Cardiac septum (tissue), 1 donor: ENCODE measurements at regions not wholly inside any gene's neighbourhood (a gene's known extent, or its start where the extent isn't known, plus 50 kb on each side); places are given as distances from the start of the nearest gene placed in this dataset.
"Not testable (repeated sequence)": the region's sequence is repeated elsewhere in the genome, so short reads cannot be mapped to it uniquely, and the experiment has no call there.

Source experiments
- DNase-seq: peaks from one replicate; pipeline ENCODE4 v3.0.0-alpha.2; 2020; ENCODE audit warnings: low spot score
- intact Hi-C: fragments of 100-400 bp; cut with DNase I; formaldehyde crosslinking; loops from one replicate; pipeline ENCODE4 v1.14.0; 2022
- donor health status: DM: no; HTN: no; CAD: no.

DNA sequence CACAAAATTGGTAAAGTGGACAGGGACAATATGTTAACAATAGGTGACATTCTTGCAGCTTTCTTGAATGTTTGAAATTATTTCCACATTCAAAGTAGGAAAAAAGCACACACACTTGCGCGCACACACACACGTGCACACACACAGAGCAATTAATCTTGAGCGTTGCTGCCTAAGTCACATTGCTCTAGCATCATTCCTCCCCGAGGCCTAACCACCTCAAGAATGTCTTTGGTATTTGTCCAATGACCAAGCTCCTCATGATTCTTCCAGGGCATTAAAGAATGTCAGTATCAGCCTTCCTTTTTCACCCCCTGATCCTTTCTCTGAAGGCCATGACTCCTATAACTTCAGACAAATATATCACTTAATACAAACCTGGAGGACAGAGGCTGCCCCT is 198.1 kb downstream of the NPR3 start:
- no peak for DNase-seq
- intact Hi-C loops, result no loop called here

DNA sequence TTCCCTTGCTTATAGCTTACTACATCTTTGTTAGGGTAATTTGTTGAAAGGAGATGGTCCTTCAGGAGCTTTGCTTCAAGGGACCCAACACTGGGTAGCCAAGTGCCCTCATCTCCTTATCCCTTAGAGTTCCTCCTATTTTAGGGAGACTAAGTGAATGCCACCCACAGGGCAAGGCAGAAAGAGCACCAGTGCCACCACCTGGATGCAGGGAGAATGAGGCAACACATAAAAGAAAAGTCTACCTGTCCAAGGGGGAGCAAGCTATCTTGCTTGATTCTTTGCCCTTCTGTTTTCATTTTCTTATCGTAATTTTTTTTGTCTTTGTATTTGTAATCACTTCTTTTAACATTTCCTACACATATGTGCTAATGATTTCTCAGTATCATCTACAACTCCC is 205.5 kb downstream of the NPR3 start:
- no peak for DNase-seq
- intact Hi-C loops, result loop anchor here (5.0 kb wide), 1 partner anchor 209 kb away; no protein-coding TSS in a partner anchor

DNA sequence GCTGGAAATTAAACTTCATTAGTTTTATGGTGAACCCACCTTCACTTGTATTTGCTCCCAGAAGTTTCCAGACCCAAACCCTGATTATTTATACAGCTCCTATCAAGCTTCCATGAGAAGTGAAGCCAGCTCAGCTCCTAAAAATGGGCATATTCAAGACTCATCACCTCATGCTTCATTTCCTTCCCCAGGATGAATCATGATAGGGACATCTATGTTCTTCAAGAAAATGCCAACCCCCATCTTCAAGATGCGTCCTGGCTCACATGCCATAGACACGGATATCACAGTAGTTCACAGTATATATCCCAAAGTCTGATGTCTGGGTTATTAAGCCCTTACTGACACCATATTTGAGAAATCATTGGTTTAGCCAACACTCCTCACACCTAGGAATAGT is 217.6 kb downstream of the NPR3 start:
- no peak for DNase-seq
- intact Hi-C loops, result no loop called here

DNA sequence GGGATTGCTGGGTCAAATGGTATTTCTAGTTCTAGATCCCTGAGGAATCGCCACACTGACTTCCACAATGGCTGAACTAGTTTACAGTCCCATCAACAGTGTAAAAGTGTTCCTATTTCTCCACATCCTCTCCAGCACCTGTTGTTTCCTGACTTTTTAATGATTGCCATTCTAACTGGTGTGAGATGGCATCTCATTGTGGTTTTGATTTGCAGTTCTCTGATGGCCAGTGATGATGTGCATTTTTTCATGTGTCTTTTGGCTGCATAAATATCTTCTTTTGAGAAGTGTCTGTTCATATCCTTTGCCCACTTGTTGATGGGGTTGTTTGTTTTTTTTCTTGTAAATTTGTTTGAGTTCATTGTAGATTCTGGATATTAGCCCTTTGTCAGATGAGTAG is 220.3 kb downstream of the NPR3 start:
- DNase-seq, intact Hi-C loops: not testable (repeated sequence)

DNA sequence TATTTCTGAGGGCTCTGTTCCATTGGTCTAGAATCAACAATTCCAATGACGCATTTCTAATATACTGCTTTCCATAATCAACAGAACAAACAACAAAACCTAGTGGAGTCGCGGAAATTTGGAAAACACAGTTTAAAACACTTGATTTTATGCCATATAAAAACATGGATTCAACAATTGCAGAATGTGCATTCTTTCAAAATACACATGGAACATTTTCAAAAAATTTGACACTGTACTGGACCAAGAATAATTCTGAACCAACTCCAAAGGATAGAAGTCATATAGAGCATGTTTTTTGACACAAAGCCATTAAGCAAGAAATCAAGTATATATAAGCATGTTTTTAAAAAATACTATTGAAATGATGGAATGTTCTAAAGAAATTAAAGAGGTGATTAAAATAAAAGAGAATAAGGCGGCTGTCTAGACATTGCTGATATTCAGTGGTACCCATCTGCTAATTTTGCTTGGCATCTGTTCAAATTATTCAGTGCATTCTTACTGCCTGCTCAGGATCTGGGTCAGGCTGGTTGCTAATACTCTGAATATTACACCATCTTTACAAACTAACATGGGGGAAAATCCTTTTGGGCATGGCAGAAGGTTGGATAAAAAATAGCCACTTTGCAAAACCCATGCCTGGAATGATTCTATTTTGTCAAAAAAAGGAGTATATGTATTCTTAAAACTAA is 221.3 kb downstream of the NPR3 start:
- DNase-seq, result no peak
- intact Hi-C loops, result no loop called here

DNA sequence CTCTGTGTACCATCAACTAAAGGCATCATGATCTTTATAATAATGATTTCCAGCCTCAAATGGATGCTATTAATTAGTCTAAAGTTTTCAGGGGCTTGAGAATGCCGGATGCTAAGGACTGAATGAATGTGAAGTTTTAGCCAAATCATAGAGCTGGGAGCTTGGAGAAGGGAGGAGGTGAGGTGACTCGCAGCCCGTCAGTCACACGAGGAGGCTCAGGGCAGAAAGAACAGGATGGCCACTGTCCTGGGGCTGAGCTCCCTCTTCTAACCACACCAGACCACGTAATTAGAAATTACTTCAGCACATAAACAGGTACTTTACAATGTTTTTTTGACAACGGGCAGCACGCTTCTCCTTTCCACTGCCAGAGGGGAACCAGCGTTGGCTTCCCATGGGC is 222.6 kb downstream of the NPR3 start:
- intact Hi-C loops, result no loop called here
- no peak for DNase-seq

DNA sequence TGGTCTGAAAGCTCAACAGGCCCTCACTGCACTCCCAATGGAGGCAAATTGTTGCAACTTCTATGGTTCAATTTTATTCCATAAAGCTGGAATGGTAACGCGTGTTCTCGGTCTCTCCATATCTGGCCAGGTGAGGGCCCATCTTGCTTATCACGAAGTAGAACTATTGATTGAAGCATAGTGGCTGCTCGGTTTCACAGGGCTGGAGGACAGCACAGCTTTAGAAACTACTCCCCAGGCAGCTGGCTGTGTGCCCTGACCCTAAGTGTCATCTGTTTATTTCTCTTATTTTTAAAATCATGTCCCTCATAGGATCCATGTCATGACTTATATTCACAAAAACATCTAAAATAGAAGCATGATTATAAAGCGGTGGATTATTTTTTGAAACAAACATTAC is 223.4 kb downstream of the NPR3 start:
- intact Hi-C loops, result no loop called here
- no peak for DNase-seq

DNA sequence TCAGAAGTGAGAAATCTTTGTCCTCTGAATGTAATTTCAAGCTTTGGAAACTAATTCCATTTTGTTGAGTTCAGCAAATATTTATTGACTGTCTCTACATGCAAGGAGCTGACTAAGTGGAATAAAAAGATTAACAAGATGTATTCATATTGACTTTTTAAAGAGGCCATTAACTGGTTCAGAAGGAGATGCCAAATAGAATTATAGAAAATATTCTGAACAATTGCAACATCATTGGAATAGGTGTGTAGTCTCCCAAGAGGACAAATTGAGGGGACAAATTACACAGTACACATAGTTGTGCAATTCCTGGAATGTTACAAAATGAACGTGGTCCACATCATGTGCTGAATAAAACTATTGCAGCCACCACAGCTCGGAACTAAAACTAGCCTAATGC is 224.2 kb downstream of the NPR3 start:
- DNase-seq, result no peak
- intact Hi-C loops, result no loop called here

DNA sequence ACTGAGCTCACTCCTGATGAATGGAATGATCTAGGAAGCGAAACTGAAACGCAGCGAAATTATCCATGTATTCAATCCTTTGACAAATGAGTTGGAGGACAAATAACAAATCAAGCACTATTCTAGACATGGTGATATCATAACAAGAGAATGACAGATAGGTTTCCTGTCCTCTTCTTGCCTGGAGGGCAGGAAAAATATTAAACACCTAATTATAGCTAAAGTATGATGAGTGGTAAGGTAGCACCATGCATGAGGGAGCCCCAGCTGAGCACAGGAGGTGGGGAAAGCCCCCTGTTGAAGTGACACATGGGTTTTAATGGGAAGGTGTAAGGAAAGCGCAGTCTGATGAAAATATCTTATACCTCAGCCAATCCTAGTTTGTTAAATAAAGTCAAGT is 225.2 kb downstream of the NPR3 start:
- DNase-seq, result no peak
- intact Hi-C loops, result no loop called here

DNA sequence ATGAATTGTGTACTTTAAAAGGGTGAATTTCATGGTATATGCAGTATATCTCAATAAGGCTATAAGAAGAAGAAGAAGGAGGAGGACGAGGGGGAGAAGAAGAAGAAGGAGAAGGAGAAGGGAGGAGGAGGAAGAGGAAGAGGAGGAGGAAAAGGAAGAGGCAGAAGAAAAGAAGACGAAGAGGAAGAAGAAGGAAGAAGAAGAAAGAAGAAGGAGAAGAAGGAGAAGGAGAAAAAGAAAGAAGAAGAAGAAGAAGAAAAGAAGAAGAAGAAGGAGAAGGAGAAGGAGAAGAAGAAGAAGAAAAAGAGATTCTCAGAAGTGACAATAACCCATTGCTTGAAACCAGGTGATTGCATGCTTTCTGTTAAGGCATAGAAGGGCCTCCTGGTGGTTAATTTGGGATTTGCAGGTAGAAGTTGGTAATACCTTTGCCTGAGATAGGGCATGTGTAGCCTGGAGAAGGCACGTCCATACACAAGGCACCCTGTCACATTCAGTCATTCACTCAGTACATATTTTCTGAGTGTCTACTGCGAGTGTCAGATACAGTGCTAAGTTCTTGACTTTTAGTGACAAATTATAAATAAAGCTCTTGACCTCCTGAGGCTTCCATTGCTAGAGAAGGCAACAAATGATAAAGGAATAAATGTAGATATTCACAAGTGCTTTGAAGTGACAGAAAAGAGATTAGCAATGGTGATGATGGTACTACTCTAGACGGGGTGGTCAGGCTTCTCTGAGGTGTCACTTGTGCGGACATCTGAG is 231.3 kb downstream of the NPR3 start:
- no peak for DNase-seq

DNA sequence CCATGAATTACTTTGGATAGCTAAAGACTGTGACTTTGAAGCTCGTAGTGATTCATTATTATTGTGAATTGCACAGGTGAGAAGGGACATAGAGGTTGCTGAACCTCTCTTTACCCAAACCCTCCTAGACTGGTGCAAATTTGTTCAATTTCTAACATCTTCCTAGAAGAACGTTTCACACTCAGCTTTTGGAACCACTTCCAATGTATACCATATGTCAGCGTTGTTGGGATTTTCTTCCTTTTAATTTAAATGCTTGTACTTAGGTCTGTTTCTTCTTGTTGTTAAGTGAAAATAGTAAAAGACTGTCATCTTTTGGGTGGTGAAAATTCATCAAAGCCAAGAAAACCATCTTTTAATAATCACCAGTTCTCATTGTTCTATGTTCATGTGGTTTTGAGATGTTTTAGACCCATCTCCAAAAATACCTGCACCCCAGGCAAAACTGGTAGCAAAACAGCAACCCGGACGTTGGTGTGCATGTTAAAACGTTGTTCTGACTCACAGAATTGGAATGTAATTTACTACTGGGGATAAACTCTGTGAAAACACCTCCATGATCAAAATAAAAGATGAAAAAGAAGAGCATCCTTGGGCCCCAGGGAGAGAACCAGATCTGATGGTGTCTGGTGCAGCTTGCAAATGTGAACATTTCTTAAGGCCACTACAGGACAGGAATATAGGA is 238.3 kb downstream of the NPR3 start:
- no peak for DNase-seq
- intact Hi-C loops, result no loop called here

More for the DNA sequence above, 231.3 kb downstream of the NPR3 start:
- intact Hi-C loops, result no loop called here

DNA sequence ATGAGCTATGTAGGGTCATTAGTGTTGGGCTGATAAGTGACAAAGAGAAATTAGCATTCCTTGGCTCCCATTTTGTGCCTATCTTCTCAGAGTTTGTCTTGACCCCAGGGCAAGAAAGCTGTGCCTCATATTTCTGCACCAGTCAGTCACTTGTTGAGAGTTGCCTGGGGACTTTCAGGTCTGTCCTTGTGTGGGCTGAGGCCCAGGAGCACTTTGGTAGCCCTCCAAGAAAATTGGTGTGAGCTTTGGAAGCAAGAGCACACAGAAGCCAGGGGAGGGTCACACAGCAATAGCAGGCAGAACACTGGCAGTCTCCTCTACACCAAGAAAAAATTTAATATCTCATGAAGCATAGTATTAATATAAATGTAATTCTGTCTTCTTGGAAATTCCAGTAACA is 239.9 kb downstream of the NPR3 start:
- DNase-seq, result no peak
- intact Hi-C loops, result no loop called here

DNA sequence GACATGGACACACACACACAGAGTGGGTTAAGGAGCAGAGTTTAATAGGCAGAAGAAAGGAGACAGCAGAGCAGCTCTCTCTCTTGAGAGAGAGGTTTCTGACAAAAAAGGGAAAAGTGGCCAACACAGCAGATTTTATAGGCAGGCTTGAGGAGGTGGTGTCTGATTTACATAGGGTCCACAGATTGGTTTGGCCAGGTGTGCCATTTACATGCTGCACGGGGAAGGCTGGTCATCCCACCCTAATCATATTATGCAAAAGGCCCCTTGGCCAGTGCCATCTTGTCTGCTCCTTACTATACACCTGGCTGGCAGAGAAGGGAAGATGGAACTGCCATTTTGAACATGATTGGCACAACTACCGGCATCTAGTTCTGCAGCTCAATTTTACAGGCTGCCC is 240.8 kb downstream of the NPR3 start:
- intact Hi-C loops, result no loop called here
- no peak for DNase-seq

DNA sequence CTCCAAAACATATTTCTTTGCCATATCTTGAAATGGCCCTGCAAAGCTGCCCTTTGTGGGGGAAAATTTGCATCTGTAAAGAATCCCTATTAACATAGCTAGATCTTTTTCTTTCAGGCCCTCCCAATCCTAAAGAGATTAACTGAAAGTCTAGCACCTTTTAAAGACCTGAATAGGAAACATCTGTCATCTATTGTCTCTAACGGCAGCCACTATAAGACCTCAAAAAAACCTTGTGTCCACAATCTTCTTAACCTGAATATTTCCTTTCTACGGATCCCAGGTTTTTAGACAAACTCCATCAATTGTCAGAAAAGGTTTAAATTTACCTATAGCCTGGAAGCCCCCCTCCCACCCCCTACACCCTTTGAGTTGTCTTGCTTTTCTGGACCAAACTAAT is 241.3 kb downstream of the NPR3 start:
- intact Hi-C loops, result not testable (repeated sequence)

DNA sequence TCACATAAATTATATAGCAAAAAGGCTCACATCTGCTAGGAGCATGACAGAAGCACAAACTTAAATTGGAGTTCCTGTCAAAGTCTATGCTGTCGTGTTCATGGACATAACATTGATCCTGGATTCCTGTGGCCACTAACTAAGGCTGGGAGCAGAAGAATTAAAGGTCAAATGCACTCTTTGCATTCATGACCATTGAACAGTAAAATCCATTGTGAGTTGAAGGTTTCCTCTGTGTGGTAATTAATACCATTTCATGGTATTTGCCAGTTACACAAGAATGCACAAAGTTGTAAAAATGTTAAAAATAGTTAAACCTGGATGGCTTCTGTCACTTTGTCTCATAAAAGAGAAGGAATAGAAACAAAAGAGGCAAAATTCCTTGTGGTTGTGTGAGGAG is 242.6 kb downstream of the NPR3 start:
- DNase-seq, result no peak
- intact Hi-C loops, result no loop called here

More for the DNA sequence above, 241.3 kb downstream of the NPR3 start:
- not testable (repeated sequence) for DNase-seq

DNA sequence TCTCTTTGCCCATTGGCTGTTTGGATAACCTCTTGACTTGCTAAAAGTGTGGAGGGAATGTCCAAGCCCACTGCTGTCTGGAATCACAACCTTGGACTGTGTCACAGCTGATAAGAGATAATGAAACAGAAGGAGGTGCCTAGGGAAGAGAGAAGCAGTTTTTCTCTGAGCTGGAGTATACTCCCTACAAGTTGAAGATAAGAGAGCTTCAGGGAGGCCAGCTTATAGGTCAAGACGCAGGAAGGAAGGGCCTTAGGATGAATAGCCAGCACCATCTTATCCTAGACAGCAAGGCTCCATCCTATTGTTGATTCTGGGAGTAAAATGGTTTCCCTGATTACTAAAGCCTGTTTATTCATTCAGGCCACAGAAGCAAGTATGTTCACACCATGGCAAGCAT is 244.7 kb downstream of the NPR3 start:
- intact Hi-C loops, result no loop called here
- no peak for DNase-seq

DNA sequence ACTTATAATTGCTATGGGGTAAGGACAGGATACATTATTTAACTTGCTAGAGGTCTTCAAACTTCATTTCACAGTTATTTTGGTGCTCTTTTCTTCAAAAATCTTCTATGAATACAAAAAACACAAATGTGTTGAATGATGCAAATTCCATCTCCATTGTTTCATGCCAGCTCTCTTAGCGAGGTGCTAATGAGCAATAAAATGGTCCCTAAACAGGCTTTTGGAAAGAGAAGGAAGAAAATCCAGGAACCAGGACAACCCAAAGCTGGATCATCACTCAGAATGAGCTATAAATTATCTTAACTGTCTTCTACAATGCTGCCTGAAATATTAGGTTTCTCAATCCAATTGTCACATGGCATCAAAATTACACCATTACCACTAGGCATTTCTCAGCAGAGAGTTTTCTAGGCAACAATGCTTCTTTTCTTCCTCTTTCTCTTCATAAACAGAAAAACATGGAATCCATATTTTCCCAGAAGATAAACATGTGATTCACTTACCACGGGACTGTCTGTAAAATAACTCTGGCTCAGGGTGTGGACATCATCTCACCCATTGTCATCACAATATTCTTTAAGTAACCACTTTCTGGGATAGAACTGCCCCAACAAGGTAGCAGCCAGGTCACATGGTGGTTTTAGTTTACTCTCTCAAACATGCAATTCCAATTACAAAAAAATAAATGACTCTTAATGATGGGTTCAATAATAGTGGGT is 249.4 kb downstream of the NPR3 start:
- intact Hi-C loops, result no loop called here
- no peak for DNase-seq

DNA sequence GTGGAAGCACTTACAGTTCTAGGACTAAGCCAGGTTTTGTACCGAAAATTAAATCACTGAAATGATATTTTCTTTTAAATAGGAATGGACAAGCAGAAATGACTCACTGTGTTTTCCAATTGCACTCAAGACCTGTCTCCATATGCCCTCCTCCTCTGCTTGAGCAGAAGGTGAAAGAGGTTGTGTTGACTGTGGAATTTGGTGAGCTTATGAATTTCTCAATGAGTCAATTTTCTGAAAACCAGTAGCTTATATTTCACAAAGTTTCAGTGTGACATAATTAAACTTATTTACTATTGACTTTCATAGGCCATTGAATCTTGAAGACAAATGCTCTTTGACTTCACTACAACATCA is 249.9 kb downstream of the NPR3 start:
- intact Hi-C loops, result no loop called here
- DNase-seq, result no peak

DNA sequence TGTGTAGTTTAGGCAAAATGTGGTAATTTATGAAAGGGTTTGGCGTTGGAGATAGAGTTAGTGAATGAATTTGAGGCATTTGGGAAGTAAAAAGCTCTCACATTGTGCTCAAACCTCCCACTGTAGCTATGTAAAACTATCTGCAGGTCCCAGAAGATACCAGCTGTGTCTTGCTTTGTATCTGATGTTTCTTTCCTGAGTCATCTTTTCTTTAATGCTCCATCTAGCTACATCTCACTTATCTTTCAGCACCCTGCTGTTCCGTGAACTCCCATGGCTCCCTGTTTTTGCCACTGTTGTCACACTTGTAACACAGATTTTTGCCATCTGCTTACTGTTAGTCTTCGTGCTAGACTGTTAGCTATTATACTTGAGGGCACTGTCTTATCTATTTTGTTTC is 253.1 kb downstream of the NPR3 start:
- intact Hi-C loops, result no loop called here
- DNase-seq, result no peak

DNA sequence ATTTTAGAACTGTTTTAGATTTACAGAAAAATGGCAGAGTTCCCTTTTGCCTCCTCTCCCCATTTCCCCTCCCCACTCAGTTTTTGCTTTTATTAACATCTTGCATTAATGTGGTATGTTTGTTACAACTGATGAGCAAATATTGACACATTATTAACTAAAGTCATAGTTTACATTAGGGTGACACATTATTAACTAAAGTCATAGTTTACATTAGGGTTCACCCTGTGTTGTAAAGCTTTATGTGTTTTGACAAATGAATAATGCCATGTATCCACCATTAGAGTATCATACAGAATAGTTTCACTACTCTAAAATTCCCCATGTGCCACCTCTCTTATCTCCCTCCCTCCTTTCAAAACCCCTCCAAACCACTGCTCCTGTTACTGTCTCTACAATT is 262.5 kb downstream of the NPR3 start:
- no peak for DNase-seq
- intact Hi-C loops, result no loop called here
